Neural cell (in vitro differentiated cells): ENCODE measurements at regions not wholly inside any gene's neighbourhood (a gene's known extent, or its start where the extent isn't known, plus 50 kb on each side); places are given as distances from the start of the nearest gene placed in this dataset.
A peak's percentile ranks its signal among the peaks of the same experiment; 100 is the strongest.

Experiments
- H2AFZ ChIP-seq: fragments of 200-600, 300-800 bp; sonication (generic), shearing (Covaris generic); 2 replicates; pipeline ENCODE4 v1.6.0; 2014; ENCODE audit warnings: low read depth, mild to moderate bottlenecking, antibody characterized with exemption, low read length, moderate library complexity
- H3F3A ChIP-seq: fragments of 200-600 bp; shearing (Covaris generic); 2 replicates; pipeline ENCODE4 v1.6.1; 2016; ENCODE audit warnings: mild to moderate bottlenecking, moderate library complexity, mixed read lengths, antibody characterized with exemption, low read length; ENCODE audit not compliant: insufficient read depth, poor library complexity, severe bottlenecking
- H3K27ac ChIP-seq: fragments of 200-600, 300-800 bp; sonication (generic), shearing (Covaris generic); 2 replicates; pipeline ENCODE4 v1.5.1; 2014; ENCODE audit warnings: mild to moderate bottlenecking, low read length, moderate library complexity
- H3K27me3 ChIP-seq: fragments of 300-800, 200-600 bp; sonication (generic), shearing (Covaris generic); 2 replicates; pipeline ENCODE4 v1.6.0; 2014; ENCODE audit warnings: mild to moderate bottlenecking, low read depth, low read length, moderate library complexity; ENCODE audit not compliant: insufficient read depth
- H3K36me3 ChIP-seq: fragments of 300-800, 200-600 bp; sonication (generic), shearing (Covaris generic); 2 replicates; pipeline ENCODE4 v1.5.1; 2014; ENCODE audit warnings: mild to moderate bottlenecking, antibody characterized with exemption, low read length, moderate library complexity; ENCODE audit not compliant: insufficient read depth
- H3K4me2 ChIP-seq: fragments of 300-800, 200-600 bp; sonication (generic), shearing (Covaris generic); 2 replicates; pipeline ENCODE4 v1.6.0; 2014; ENCODE audit warnings: mild to moderate bottlenecking, low read length
- H3K4me3 ChIP-seq: fragments of 300-800, 200-600 bp; sonication (generic), shearing (Covaris generic); 2 replicates; pipeline ENCODE4 v1.5.1; 2014; ENCODE audit warnings: mild to moderate bottlenecking, low read length, moderate library complexity
- H3K79me2 ChIP-seq: fragments of 200-600 bp; shearing (Covaris generic); replicated peaks from 2 replicates; pipeline ENCODE4 v1.6.0; 2014; ENCODE audit warnings: mild to moderate bottlenecking, low read length, moderate library complexity; ENCODE audit not compliant: insufficient read depth
- H3K9ac ChIP-seq: fragments of 300-800, 200-600 bp; sonication (generic), shearing (Covaris generic); 2 replicates; pipeline ENCODE4 v1.6.1; 2016; ENCODE audit warnings: mild to moderate bottlenecking, low read length, mixed read lengths
- H3K9me2 ChIP-seq: fragments of 200-600 bp; shearing (Covaris generic); 2 replicates; pipeline ENCODE4 v1.6.1; 2016; ENCODE audit warnings: mild to moderate bottlenecking, low read length, mixed read lengths; ENCODE audit not compliant: insufficient read depth
- H3K9me3 ChIP-seq: fragments of 200-600, 300-800 bp; sonication (generic), shearing (Covaris generic); 2 replicates; pipeline ENCODE4 v1.6.1; 2016; ENCODE audit warnings: mild to moderate bottlenecking, mixed run types, low read length, moderate library complexity, mixed read lengths
- H4K20me1 ChIP-seq: fragments of 200-600 bp; shearing (Covaris generic); 2 replicates; pipeline ENCODE4 v1.6.1; 2016; ENCODE audit warnings: mild to moderate bottlenecking, mixed run types; ENCODE audit not compliant: insufficient read depth
- CTCF ChIP-seq: fragments of 450-650 bp; IDR thresholded peaks from 2 replicates; pipeline ENCODE4 v1.5.1; 2014; ENCODE audit warnings: antibody characterized with exemption, mild to moderate bottlenecking, moderate library complexity; ENCODE audit not compliant: poor library complexity, severe bottlenecking
- EP300 ChIP-seq: fragments of 450-650 bp; conservative IDR thresholded peaks from 2 replicates; pipeline ENCODE4 v1.6.1; 2014; ENCODE audit warnings: antibody characterized with exemption, mild to moderate bottlenecking, moderate library complexity; ENCODE audit not compliant: poor library complexity, severe bottlenecking
- EZH2 ChIP-seq: fragments of 200-600, 300-800 bp; shearing (Covaris generic), sonication (generic); IDR thresholded peaks from 2 replicates; pipeline ENCODE4 v1.6.1; 2014; ENCODE audit warnings: antibody characterized with exemption, low read length, borderline replicate concordance, mild to moderate bottlenecking; ENCODE audit not compliant: insufficient read depth, poor library complexity, severe bottlenecking
- MXI1 ChIP-seq: fragments of 450-650 bp; conservative IDR thresholded peaks from 2 replicates; pipeline ENCODE4 v1.6.1; 2014; ENCODE audit warnings: antibody characterized with exemption, mild to moderate bottlenecking; ENCODE audit not compliant: poor library complexity, severe bottlenecking
- POLR2AphosphoS5 ChIP-seq: IDR thresholded peaks from 2 replicates; pipeline ENCODE4 v1.6.1; 2012
- RAD21 ChIP-seq: fragments of 450-650 bp; conservative IDR thresholded peaks from 2 replicates; pipeline ENCODE4 v1.6.1; 2014; ENCODE audit warnings: antibody characterized with exemption, mild to moderate bottlenecking, moderate library complexity
- REST ChIP-seq: IDR thresholded peaks from 2 replicates; pipeline ENCODE4 v1.6.1; 2012; ENCODE audit warnings: borderline replicate concordance
- SMC3 ChIP-seq: fragments of 450-650 bp; conservative IDR thresholded peaks from 2 replicates; pipeline ENCODE4 v1.6.1; 2014; ENCODE audit warnings: antibody characterized with exemption, mild to moderate bottlenecking, moderate library complexity; ENCODE audit not compliant: poor library complexity
- TAF1 ChIP-seq: IDR thresholded peaks from 2 replicates; pipeline ENCODE4 v1.6.1; 2012; ENCODE audit warnings: low read depth

GRCh38 chrX:120773801-120774200, 101.9 kb downstream of the CT47B1 start:
- no peak for TF ChIP-seq EP300
- TF ChIP-seq MXI1, result no peak
- TF ChIP-seq POLR2AphosphoS5, result no peak
- TF ChIP-seq REST, result no peak
- TF ChIP-seq CTCF, result no peak
- no peak for TF ChIP-seq RAD21
- TF ChIP-seq SMC3, result no peak
- TF ChIP-seq EZH2, result no peak
- no peak for TF ChIP-seq TAF1
- H3K9me3 ChIP-seq, result no peaks in the 10 kb centered on the region
- H4K20me1 ChIP-seq, result no peaks in the 10 kb centered on the region
- no peak overlapping the region for H3K27ac ChIP-seq
- no peaks in the 10 kb centered on the region for H3K9me2 ChIP-seq
- no peak overlapping the region for H2AFZ ChIP-seq
- H3K36me3 ChIP-seq, result no peaks in the 10 kb centered on the region
- H3K79me2 ChIP-seq, result no peaks in the 10 kb centered on the region
- H3K4me3 ChIP-seq, result no peak overlapping the region
- H3K27me3 ChIP-seq, result no peaks in the 10 kb centered on the region
- H3F3A ChIP-seq, result no peaks in the 10 kb centered on the region
- no peak overlapping the region for H3K9ac ChIP-seq
- no peak overlapping the region for H3K4me2 ChIP-seq

- Histone ChIP-seq H3K9me3 (no peaks in the 10 kb centered on the region), H3K9me2 (no peaks in the 10 kb centered on the region), H2AFZ (no peak overlapping the region), H3K4me3 (no peak overlapping the region), H4K20me1 (no peaks in the 10 kb centered on the region), H3K27ac (no peak overlapping the region), H3F3A (no peaks in the 10 kb centered on the region), H3K9ac (no peak overlapping the region), H3K36me3 (no peaks in the 10 kb centered on the region), H3K4me2 (no peak overlapping the region), H3K27me3 (no peaks in the 10 kb centered on the region), H3K79me2 (no peaks in the 10 kb centered on the region)
- TF ChIP-seq RAD21, result peak; percentile 55
- peak; percentile 56 for TF ChIP-seq CTCF
- TF ChIP-seq MXI1, result no peak
- TF ChIP-seq SMC3, result peak; percentile 68
Observed at GRCh38 chrX:120769576-120770341, 105.9 kb downstream of the CT47B1 start.
